SU-DHL-6 (cell line): ENCODE measurements at regions not wholly inside any gene's neighbourhood (a gene's known extent, or its start where the extent isn't known, plus 50 kb on each side); places are given as distances from the start of the nearest gene placed in this dataset.

Source experiments
- H2AFZ ChIP-seq: fragments of 200-600 bp; sonication (generic); 2 replicates; pipeline ENCODE4 v1.6.1; 2014; ENCODE audit warnings: low read depth, mild to moderate bottlenecking, moderate library complexity, mixed read lengths, antibody characterized with exemption, low read length; ENCODE audit not compliant: severe bottlenecking
- H3F3A ChIP-seq: fragments of 200-600 bp; shearing (Covaris generic); 2 replicates; pipeline ENCODE4 v1.6.0; 2016; ENCODE audit warnings: antibody characterized with exemption, mild to moderate bottlenecking; ENCODE audit not compliant: insufficient read depth
- H3K27ac ChIP-seq: fragments of 200-600 bp; sonication (generic); 2 replicates; pipeline ENCODE4 v1.5.1; 2016; ENCODE audit warnings: low read depth, mild to moderate bottlenecking, low read length, moderate library complexity, mixed read lengths
- H3K27me3 ChIP-seq: fragments of 200-600 bp; sonication (generic), shearing (Covaris generic); 2 replicates; pipeline ENCODE4 v1.6.0; 2014; ENCODE audit warnings: mild to moderate bottlenecking, low read length
- H3K36me3 ChIP-seq: fragments of 200-600 bp; sonication (generic); 2 replicates; pipeline ENCODE4 v1.6.1; 2014; ENCODE audit warnings: mild to moderate bottlenecking, low read length, mixed read lengths
- H3K4me2 ChIP-seq: fragments of 300-600, 200-600 bp; shearing (Covaris generic), sonication (generic); 2 replicates; pipeline ENCODE4 v1.6.0; 2014; ENCODE audit warnings: low read length, low read depth, mild to moderate bottlenecking; ENCODE audit not compliant: poor library complexity, severe bottlenecking
- H3K4me3 ChIP-seq: fragments of 200-600 bp; sonication (generic); 2 replicates; pipeline ENCODE4 v1.5.1; 2014; ENCODE audit warnings: antibody characterized with exemption, low read length, mild to moderate bottlenecking, mixed read lengths; ENCODE audit not compliant: insufficient read depth, poor library complexity, severe bottlenecking
- H3K79me2 ChIP-seq: fragments of 200-600 bp; sonication (generic); 2 replicates; pipeline ENCODE4 v1.6.1; 2014; ENCODE audit warnings: mild to moderate bottlenecking, low read length, moderate library complexity; ENCODE audit not compliant: insufficient read depth
- H3K9ac ChIP-seq: fragments of 200-600 bp; sonication (generic); 2 replicates; pipeline ENCODE4 v1.7.0; 2014; ENCODE audit warnings: mild to moderate bottlenecking, low read length
- H3K9me2 ChIP-seq: fragments of 200-600 bp; sonication (generic); replicated peaks from 2 replicates; pipeline ENCODE4 v1.6.1; 2014; ENCODE audit warnings: low read length; ENCODE audit not compliant: insufficient read depth
- H3K9me3 ChIP-seq: fragments of 200-600 bp; sonication (generic); 2 replicates; pipeline ENCODE4 v1.6.1; 2014; ENCODE audit warnings: low read length, mixed read lengths; ENCODE audit not compliant: insufficient read depth
- H4K20me1 ChIP-seq: fragments of 200-600 bp; sonication (generic); 2 replicates; pipeline ENCODE4 v1.6.1; 2014; ENCODE audit warnings: low read depth, mild to moderate bottlenecking, antibody characterized with exemption, low read length, moderate library complexity, mixed read lengths
- CTCF ChIP-seq: fragments of 200-600 bp; sonication (generic); IDR thresholded peaks from one replicate; pipeline ENCODE4 v1.5.1; 2017; ENCODE audit warnings: antibody characterized with exemption, mild to moderate bottlenecking, low read length, moderate library complexity; ENCODE audit not compliant: insufficient read depth, poor library complexity, severe bottlenecking
- EZH2phosphoT487 ChIP-seq: fragments of 200-600 bp; sonication (generic), shearing (Covaris generic); conservative IDR thresholded peaks from 2 replicates; pipeline ENCODE4 v1.6.1; 2018; ENCODE audit warnings: mild to moderate bottlenecking, antibody characterized with exemption, low read length, moderate library complexity, mixed read lengths

- no peaks in the 10 kb centered on the region for H3K36me3 ChIP-seq
- H2AFZ ChIP-seq = no peak overlapping the region
- H3K9me2 ChIP-seq = no peaks in the 10 kb centered on the region
- no peaks in the 10 kb centered on the region for H3K27me3 ChIP-seq
- H3K9ac ChIP-seq = no peak overlapping the region
- H3K9me3 ChIP-seq = no peaks in the 10 kb centered on the region
- no peaks in the 10 kb centered on the region for H4K20me1 ChIP-seq
- H3K27ac ChIP-seq = no peak overlapping the region
- no peak overlapping the region for H3K4me3 ChIP-seq
- H3F3A ChIP-seq = no peaks in the 10 kb centered on the region
- H3K79me2 ChIP-seq = no peaks in the 10 kb centered on the region
- H3K4me2 ChIP-seq = no peak overlapping the region
- no peak for TF ChIP-seq CTCF
Measured at GRCh38 chr4:180528003-180528402, 1715.2 kb upstream of the TENM3 start.

GRCh38 chr4:180530787-180531186 is 1712.4 kb upstream of the TENM3 start:
- TF ChIP-seq CTCF (no peak), EZH2phosphoT487 (no peak)
- Histone ChIP-seq H2AFZ (no peak overlapping the region), H4K20me1 (no peaks in the 10 kb centered on the region), H3K4me3 (no peak overlapping the region), H3K27me3 (no peaks in the 10 kb centered on the region), H3K36me3 (no peaks in the 10 kb centered on the region), H3K79me2 (no peaks in the 10 kb centered on the region), H3K27ac (no peak overlapping the region), H3K9me3 (no peaks in the 10 kb centered on the region), H3K4me2 (no peak overlapping the region), H3K9me2 (no peaks in the 10 kb centered on the region), H3K9ac (no peak overlapping the region), H3F3A (no peaks in the 10 kb centered on the region)

DNA sequence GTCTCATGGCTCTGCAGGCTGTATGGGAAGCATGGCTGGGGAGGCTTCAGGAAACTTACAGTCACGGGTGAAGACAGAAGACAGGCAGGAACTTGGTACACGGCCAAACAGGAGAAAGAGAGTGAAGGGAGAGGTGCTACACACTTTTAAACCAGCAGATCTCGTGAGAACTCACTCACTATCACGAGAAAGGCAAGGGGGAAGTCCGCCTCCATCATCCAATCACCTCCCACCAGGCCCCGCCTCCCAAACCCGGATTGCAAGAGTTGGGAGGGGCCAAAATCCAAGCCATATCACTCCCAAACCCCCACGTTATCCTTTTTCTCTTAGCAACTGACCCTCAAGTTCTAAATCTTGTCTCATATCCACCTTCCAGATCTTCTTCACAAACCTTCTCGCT is 1710.5 kb upstream of the TENM3 start:
- Histone ChIP-seq H3K27ac (no peak overlapping the region), H3K36me3 (no peaks in the 10 kb centered on the region), H3K79me2 (no peaks in the 10 kb centered on the region), H2AFZ (no peak overlapping the region), H3K9me2 (no peaks in the 10 kb centered on the region), H3K4me3 (no peak overlapping the region), H4K20me1 (no peaks in the 10 kb centered on the region), H3K27me3 (no peaks in the 10 kb centered on the region), H3K4me2 (no peak overlapping the region), H3K9ac (no peak overlapping the region), H3F3A (no peaks in the 10 kb centered on the region), H3K9me3 (no peaks in the 10 kb centered on the region)
- TF ChIP-seq CTCF = no peak
- no peak for TF ChIP-seq EZH2phosphoT487
